CD8-positive, alpha-beta memory T cell (primary cell): ENCODE measurements at regions not wholly inside any gene's neighbourhood (a gene's known extent, or its start where the extent isn't known, plus 50 kb on each side); places are given as distances from the start of the nearest gene placed in this dataset.

Source experiments
- CTCF ChIA-PET: fragments of 350-600 bp; sonication (Branson Sonifier 250); formaldehyde crosslinking; loops from one replicate; lab custom pipeline; 2021; ENCODE audit warnings: antibody characterized with exemption; lab: Charles Lee
- POLR2A ChIA-PET: fragments of 350-600 bp; sonication (Branson Sonifier 250); formaldehyde crosslinking; loops from one replicate; lab custom pipeline; 2021; ENCODE audit warnings: antibody characterized with exemption; lab: Charles Lee
- DNase-seq, 5 donors: peaks; one replicate each; pipeline versions ENCODE4 v3.0.0 to v3.0.0-alpha.2; 2020 to 2022; ENCODE audit warnings: mixed read lengths in 1 of 5
- H3K27ac ChIP-seq: one replicate; pipeline ENCODE4 v1.7.0; 2013; ENCODE audit warnings: low read depth, mild to moderate bottlenecking, low read length, moderate library complexity
- H3K27me3 ChIP-seq: 2 replicates; pipeline ENCODE4 v1.7.0; 2013; ENCODE audit warnings: low read length, mild to moderate bottlenecking; ENCODE audit not compliant: insufficient read depth, poor library complexity, severe bottlenecking
- H3K36me3 ChIP-seq: 2 replicates; pipeline ENCODE4 v1.7.0; 2013; ENCODE audit warnings: mild to moderate bottlenecking, low read length, moderate library complexity; ENCODE audit not compliant: insufficient read depth
- H3K4me1 ChIP-seq: 2 replicates; pipeline ENCODE4 v1.7.0; 2013; ENCODE audit warnings: mild to moderate bottlenecking, low read length, moderate library complexity; ENCODE audit not compliant: insufficient read depth
- H3K4me3 ChIP-seq: 2 replicates; pipeline ENCODE4 v1.7.0; 2013; ENCODE audit warnings: mild to moderate bottlenecking, low read length
- H3K9me3 ChIP-seq: 2 replicates; pipeline ENCODE4 v1.7.0; 2013; ENCODE audit warnings: mild to moderate bottlenecking, low read length
- H3K27ac Mint-ChIP-seq, 8 donors: one replicate each; pipeline ENCODE4 v1.8.0; 2020 to 2021; ENCODE audit warnings: mixed read lengths in 8 of 8, mild to moderate bottlenecking in 6 of 8, inconsistent platforms in 3 of 8, moderate library complexity in 3 of 8
- H3K27me3 Mint-ChIP-seq, 2 donors: one replicate each; pipeline ENCODE4 v1.8.0; 2020 to 2021; ENCODE audit warnings: mixed read lengths in 2 of 2, mild to moderate bottlenecking in 1 of 2, moderate library complexity in 1 of 2
- H3K36me3 Mint-ChIP-seq, 3 donors: one replicate each; pipeline ENCODE4 v1.8.0; 2020 to 2021; ENCODE audit warnings: mixed read lengths in 3 of 3, inconsistent platforms in 1 of 3, mild to moderate bottlenecking in 1 of 3
- H3K4me1 Mint-ChIP-seq, 3 donors: one replicate each; pipeline ENCODE4 v1.8.0; 2020 to 2021; ENCODE audit warnings: mixed read lengths in 3 of 3, inconsistent platforms in 1 of 3, mild to moderate bottlenecking in 1 of 3
- H3K4me3 Mint-ChIP-seq, 7 donors: one replicate each; pipeline ENCODE4 v1.8.0; 2020 to 2021; ENCODE audit warnings: mixed read lengths in 7 of 7, mild to moderate bottlenecking in 6 of 7, moderate library complexity in 4 of 7, inconsistent platforms in 2 of 7
- H3K9me3 Mint-ChIP-seq, 5 donors: one replicate each; pipeline ENCODE4 v1.8.0; 2020 to 2022; ENCODE audit warnings: mixed read lengths in 5 of 5, mild to moderate bottlenecking in 3 of 5, moderate library complexity in 2 of 5, inconsistent platforms in 1 of 5

GRCh38 chr18:78717051-78717765 lies 262.4 kb upstream of the SALL3 start:
- Histone ChIP-seq H3K27ac (no peak overlapping the region), H3K27me3 (no peaks in the 10 kb centered on the region), H3K4me3 (no peak overlapping the region), H3K4me1 (no peaks in the 10 kb centered on the region), H3K36me3 (no peaks in the 10 kb centered on the region), H3K9me3 (no peaks in the 10 kb centered on the region)
- no peak for DNase-seq
- ChIA-PET CTCF (no interaction called here), POLR2A (no interaction called here)
- Mint-ChIP-seq H3K27me3 (peaks cover 15% of the 10 kb centered on the region in 2 donors), H3K36me3 (peaks cover 0 to 3% (median 0%) of the 10 kb centered on the region in 3 donors), H3K9me3 (peaks cover 0 to 2% (median 0%) of the 10 kb centered on the region in 5 donors), H3K27ac (no peak overlapping the region), H3K4me1 (no peaks in the 10 kb centered on the region), H3K4me3 (no peak overlapping the region)

- H3K36me3 Mint-ChIP-seq: peaks cover 0 to 3% (median 0%) of the 10 kb centered on the region in 3 donors
- POLR2A ChIA-PET: no interaction called here
Observed at GRCh38 chr18:78717766-78718150, 261.9 kb upstream of the SALL3 start.

GRCh38 chr18:78719821-78720220 lies 259.8 kb upstream of the SALL3 start:
- DNase-seq: no peak
- no peak overlapping the region for H3K4me3 ChIP-seq
- no peaks in the 10 kb centered on the region for H3K36me3 ChIP-seq
- H3K9me3 Mint-ChIP-seq: peaks cover 0 to 2% (median 0%) of the 10 kb centered on the region in 5 donors
- no peak overlapping the region for H3K4me3 Mint-ChIP-seq
- no peak overlapping the region for H3K27ac ChIP-seq
- H3K36me3 Mint-ChIP-seq: peaks cover 0 to 3% (median 0%) of the 10 kb centered on the region in 3 donors
- H3K27me3 ChIP-seq: no peaks in the 10 kb centered on the region
- H3K9me3 ChIP-seq: no peaks in the 10 kb centered on the region
- POLR2A ChIA-PET: no interaction called here
- no peaks in the 10 kb centered on the region for H3K4me1 Mint-ChIP-seq
- CTCF ChIA-PET: no interaction called here
- no peaks in the 10 kb centered on the region for H3K4me1 ChIP-seq
- peak overlapping the region in 1 of 8 donors; percentile 36 for H3K27ac Mint-ChIP-seq
- peaks cover 15 to 25% of the 10 kb centered on the region in 2 donors for H3K27me3 Mint-ChIP-seq

More at GRCh38 chr18:78717766-78718150, 261.9 kb upstream of the SALL3 start:
- H3K4me1 ChIP-seq: no peaks in the 10 kb centered on the region
- H3K27me3 ChIP-seq: no peaks in the 10 kb centered on the region
- DNase-seq: no peak
- H3K4me3 Mint-ChIP-seq: no peak overlapping the region
- H3K27me3 Mint-ChIP-seq: peaks cover 15 to 19% of the 10 kb centered on the region in 2 donors
- H3K27ac ChIP-seq: no peak overlapping the region
- no peak overlapping the region for H3K4me3 ChIP-seq
- no peaks in the 10 kb centered on the region for H3K4me1 Mint-ChIP-seq
- H3K9me3 ChIP-seq: no peaks in the 10 kb centered on the region
- CTCF ChIA-PET: no interaction called here
- H3K36me3 ChIP-seq: no peaks in the 10 kb centered on the region
- no peak overlapping the region for H3K27ac Mint-ChIP-seq
- H3K9me3 Mint-ChIP-seq: peaks cover 0 to 2% (median 0%) of the 10 kb centered on the region in 5 donors

GRCh38 chr18:78720456-78721237 lies 259.0 kb upstream of the SALL3 start:
- H3K27me3 ChIP-seq: no peaks in the 10 kb centered on the region
- H3K4me1 ChIP-seq: no peaks in the 10 kb centered on the region
- H3K9me3 Mint-ChIP-seq: peaks cover 0 to 2% (median 0%) of the 10 kb centered on the region in 5 donors
- CTCF ChIA-PET: no interaction called here
- no peak overlapping the region for H3K4me3 ChIP-seq
- no peaks in the 10 kb centered on the region for H3K36me3 ChIP-seq
- H3K4me1 Mint-ChIP-seq: no peaks in the 10 kb centered on the region
- H3K9me3 ChIP-seq: no peaks in the 10 kb centered on the region
- H3K4me3 Mint-ChIP-seq: no peak overlapping the region
- peaks cover 15 to 25% of the 10 kb centered on the region in 2 donors for H3K27me3 Mint-ChIP-seq
- H3K27ac ChIP-seq: no peak overlapping the region
- peaks cover 0 to 3% (median 0%) of the 10 kb centered on the region in 3 donors for H3K36me3 Mint-ChIP-seq
- no peak overlapping the region for H3K27ac Mint-ChIP-seq
- POLR2A ChIA-PET: no interaction called here
- DNase-seq: no peak

GRCh38 chr18:78721238-78721875 lies 258.3 kb upstream of the SALL3 start:
- H3K27ac Mint-ChIP-seq: no peak overlapping the region
- H3K9me3 Mint-ChIP-seq: peaks cover 0 to 2% (median 0%) of the 10 kb centered on the region in 5 donors
- peaks cover 15 to 25% of the 10 kb centered on the region in 2 donors for H3K27me3 Mint-ChIP-seq
- ChIA-PET CTCF (no interaction called here), POLR2A (no interaction called here)
- H3K4me3 Mint-ChIP-seq: no peak overlapping the region
- no peak overlapping the region for H3K4me3 ChIP-seq
- H3K4me1 ChIP-seq: no peaks in the 10 kb centered on the region
- peaks cover 0 to 3% (median 0%) of the 10 kb centered on the region in 3 donors for H3K36me3 Mint-ChIP-seq
- H3K9me3 ChIP-seq: no peaks in the 10 kb centered on the region
- no peak overlapping the region for H3K27ac ChIP-seq
- no peaks in the 10 kb centered on the region for H3K4me1 Mint-ChIP-seq
- no peaks in the 10 kb centered on the region for H3K36me3 ChIP-seq
- H3K27me3 ChIP-seq: no peaks in the 10 kb centered on the region
- DNase-seq: no peak

GRCh38 chr18:78721981-78722380 lies 257.6 kb upstream of the SALL3 start:
- no peaks in the 10 kb centered on the region for H3K4me1 ChIP-seq
- H3K36me3 ChIP-seq: no peaks in the 10 kb centered on the region
- ChIA-PET POLR2A (no interaction called here), CTCF (no interaction called here)
- Mint-ChIP-seq H3K9me3 (peaks cover 0 to 2% (median 0%) of the 10 kb centered on the region in 5 donors), H3K27ac (no peak overlapping the region), H3K4me3 (no peak overlapping the region), H3K27me3 (peaks cover 15 to 25% of the 10 kb centered on the region in 2 donors), H3K4me1 (no peaks in the 10 kb centered on the region), H3K36me3 (peaks cover 0 to 3% (median 0%) of the 10 kb centered on the region in 3 donors)
- H3K27me3 ChIP-seq: no peaks in the 10 kb centered on the region
- DNase-seq: no peak
- no peak overlapping the region for H3K27ac ChIP-seq
- no peaks in the 10 kb centered on the region for H3K9me3 ChIP-seq
- H3K4me3 ChIP-seq: no peak overlapping the region

- DNase-seq: no peak
- H3K27ac ChIP-seq: no peak overlapping the region
- Mint-ChIP-seq H3K4me1 (no peaks in the 10 kb centered on the region), H3K27me3 (peaks cover 15 to 25% of the 10 kb centered on the region in 2 donors), H3K4me3 (no peak overlapping the region), H3K36me3 (peaks cover 0 to 3% (median 0%) of the 10 kb centered on the region in 3 donors), H3K27ac (no peak overlapping the region), H3K9me3 (peaks cover 0 to 2% (median 0%) of the 10 kb centered on the region in 5 donors)
- H3K9me3 ChIP-seq: no peaks in the 10 kb centered on the region
- H3K36me3 ChIP-seq: no peaks in the 10 kb centered on the region
- no peaks in the 10 kb centered on the region for H3K27me3 ChIP-seq
- ChIA-PET POLR2A (no interaction called here), CTCF (no interaction called here)
- no peak overlapping the region for H3K4me3 ChIP-seq
- H3K4me1 ChIP-seq: no peaks in the 10 kb centered on the region
Observed at GRCh38 chr18:78722386-78722785, 257.2 kb upstream of the SALL3 start.
